Retinal pigment epithelial cell (primary cell): ENCODE measurements at regions not wholly inside any gene's neighbourhood (a gene's known extent, or its start where the extent isn't known, plus 50 kb on each side); places are given as distances from the start of the nearest gene placed in this dataset.

Experiments
- DNase-seq: peaks from one replicate; pipeline ENCODE4 v3.0.0-alpha.2; 2010; ENCODE audit warnings: low read depth
- H3K4me3 ChIP-seq: 2 replicates; pipeline ENCODE4 v1.5.1; 2011; ENCODE audit warnings: mild to moderate bottlenecking, low read length, control low read depth, moderate library complexity
- TF ChIP-seq, protein P1 (sequence below): conservative IDR thresholded peaks from 2 replicates; pipeline ENCODE4 v1.5.1; 2011; ENCODE audit warnings: low read depth, low read length, control low read depth, inconsistent platforms

- TF ChIP-seq, protein P1, sequence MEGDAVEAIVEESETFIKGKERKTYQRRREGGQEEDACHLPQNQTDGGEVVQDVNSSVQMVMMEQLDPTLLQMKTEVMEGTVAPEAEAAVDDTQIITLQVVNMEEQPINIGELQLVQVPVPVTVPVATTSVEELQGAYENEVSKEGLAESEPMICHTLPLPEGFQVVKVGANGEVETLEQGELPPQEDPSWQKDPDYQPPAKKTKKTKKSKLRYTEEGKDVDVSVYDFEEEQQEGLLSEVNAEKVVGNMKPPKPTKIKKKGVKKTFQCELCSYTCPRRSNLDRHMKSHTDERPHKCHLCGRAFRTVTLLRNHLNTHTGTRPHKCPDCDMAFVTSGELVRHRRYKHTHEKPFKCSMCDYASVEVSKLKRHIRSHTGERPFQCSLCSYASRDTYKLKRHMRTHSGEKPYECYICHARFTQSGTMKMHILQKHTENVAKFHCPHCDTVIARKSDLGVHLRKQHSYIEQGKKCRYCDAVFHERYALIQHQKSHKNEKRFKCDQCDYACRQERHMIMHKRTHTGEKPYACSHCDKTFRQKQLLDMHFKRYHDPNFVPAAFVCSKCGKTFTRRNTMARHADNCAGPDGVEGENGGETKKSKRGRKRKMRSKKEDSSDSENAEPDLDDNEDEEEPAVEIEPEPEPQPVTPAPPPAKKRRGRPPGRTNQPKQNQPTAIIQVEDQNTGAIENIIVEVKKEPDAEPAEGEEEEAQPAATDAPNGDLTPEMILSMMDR, result no peak
- DNase-seq, result peak; percentile 68
- no peak overlapping the region for H3K4me3 ChIP-seq
These were observed 268.7 kb upstream of the DKK2 start for GRCh38 chr4:107304699-107305286.

GRCh38 chr4:107299646-107300045 lies 263.5 kb upstream of the DKK2 start:
- TF ChIP-seq, protein P1, result no peak
- H3K4me3 ChIP-seq, result no peak overlapping the region
- DNase-seq, result no peak

DNA sequence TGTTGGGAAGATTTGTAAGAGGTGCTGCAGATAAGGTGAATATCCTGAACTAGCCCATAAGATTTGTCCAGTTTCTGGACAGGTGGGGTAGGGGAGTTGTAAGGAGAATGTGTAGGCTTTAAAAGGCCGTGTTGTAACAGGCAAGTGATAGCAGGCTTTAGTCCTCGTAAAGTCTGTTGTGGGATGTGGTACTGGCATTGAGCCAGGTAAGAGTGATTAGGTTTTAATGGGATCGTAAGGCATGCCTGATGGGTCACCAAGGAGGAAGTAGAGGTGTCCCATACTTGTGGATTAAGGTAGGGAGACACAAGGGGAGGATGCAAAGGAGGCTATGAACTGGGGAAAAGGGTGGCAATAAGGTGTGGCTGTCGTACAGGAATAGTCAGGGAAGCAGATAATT lies 256.9 kb upstream of the DKK2 start:
- TF ChIP-seq, protein P1, result no peak
- no peak for DNase-seq
- H3K4me3 ChIP-seq, result no peak overlapping the region

- TF ChIP-seq, protein P1, result no peak
- no peak for DNase-seq
- no peak overlapping the region for H3K4me3 ChIP-seq
These were observed 247.8 kb upstream of the DKK2 start for GRCh38 chr4:107283587-107284559.

- TF ChIP-seq, protein P1, result no peak
- H3K4me3 ChIP-seq, result no peak overlapping the region
- DNase-seq, result no peak
These were observed 243.6 kb upstream of the DKK2 start for GRCh38 chr4:107279733-107280132.

- no peak for DNase-seq
- TF ChIP-seq, protein P1, result no peak
- H3K4me3 ChIP-seq, result no peak overlapping the region
These were observed 242.8 kb upstream of the DKK2 start for GRCh38 chr4:107278791-107279483.
